Trophoblast cell (in vitro differentiated cells and primary cell): ENCODE measurements at regions not wholly inside any gene's neighbourhood (a gene's known extent, or its start where the extent isn't known, plus 50 kb on each side); places are given as distances from the start of the nearest gene placed in this dataset.

Experiments used
- DNase-seq, 2 donors: peaks; one replicate each; pipeline ENCODE4 v3.0.0-alpha.2; 2016
- H2AFZ ChIP-seq: 2 replicates; pipeline ENCODE4 v1.6.1; 2013; ENCODE audit warnings: low read length, moderate library complexity, mild to moderate bottlenecking; ENCODE audit not compliant: insufficient read depth, poor library complexity
- H2AK5ac ChIP-seq: 2 replicates; pipeline ENCODE4 v1.6.1; 2013; ENCODE audit warnings: mild to moderate bottlenecking, low read length
- H2BK120ac ChIP-seq: 2 replicates; pipeline ENCODE4 v1.6.1; 2013; ENCODE audit warnings: low read length, mild to moderate bottlenecking, moderate library complexity; ENCODE audit not compliant: insufficient read depth, poor library complexity
- H2BK12ac ChIP-seq: 2 replicates; pipeline ENCODE4 v1.6.1; 2013; ENCODE audit warnings: mild to moderate bottlenecking, low read length, moderate library complexity
- H2BK5ac ChIP-seq: 2 replicates; pipeline ENCODE4 v1.6.1; 2013; ENCODE audit warnings: low read length, low read depth, moderate library complexity, mild to moderate bottlenecking; ENCODE audit not compliant: poor library complexity
- H3K14ac ChIP-seq: 2 replicates; pipeline ENCODE4 v1.6.1; 2013; ENCODE audit warnings: mild to moderate bottlenecking, low read length
- H3K18ac ChIP-seq: 2 replicates; pipeline ENCODE4 v1.6.1; 2013; ENCODE audit warnings: mild to moderate bottlenecking, low read length
- H3K23ac ChIP-seq: 2 replicates; pipeline ENCODE4 v1.6.1; 2013; ENCODE audit warnings: low read length
- H3K27ac ChIP-seq: 2 replicates; pipeline ENCODE4 v1.5.1; 2013; ENCODE audit warnings: low read depth, mild to moderate bottlenecking, inconsistent platforms, low read length, moderate library complexity
- H3K27me3 ChIP-seq: 2 replicates; pipeline ENCODE4 v1.6.1; 2013; ENCODE audit warnings: inconsistent platforms, mild to moderate bottlenecking, low read length, moderate library complexity; ENCODE audit not compliant: insufficient read depth
- H3K36me3 ChIP-seq, 2 experiments: 1 replicate in 1 of 2; 2 replicates in 1 of 2; pipeline ENCODE4 v1.6.1; 2013; ENCODE audit warnings: low read length in 2 of 2, mild to moderate bottlenecking in 2 of 2, moderate library complexity in 1 of 2; ENCODE audit not compliant: insufficient read depth in 2 of 2, control insufficient read depth in 1 of 2
- H3K4ac ChIP-seq: 2 replicates; pipeline ENCODE4 v1.6.1; 2013; ENCODE audit warnings: low read depth, mild to moderate bottlenecking, low read length, moderate library complexity
- H3K4me1 ChIP-seq, 2 experiments: 1 replicate in 1 of 2; 2 replicates in 1 of 2; pipeline ENCODE4 v1.6.1; 2013; ENCODE audit warnings: low read length in 2 of 2, mild to moderate bottlenecking in 2 of 2, moderate library complexity in 1 of 2; ENCODE audit not compliant: insufficient read depth in 2 of 2, control insufficient read depth in 1 of 2
- H3K4me2 ChIP-seq: 2 replicates; pipeline ENCODE4 v1.6.1; 2013; ENCODE audit warnings: inconsistent platforms, mild to moderate bottlenecking, low read length, moderate library complexity
- H3K4me3 ChIP-seq: 2 replicates; pipeline ENCODE4 v1.5.1; 2013; ENCODE audit warnings: mild to moderate bottlenecking, low read depth, low read length, inconsistent platforms
- H3K79me1 ChIP-seq: one replicate; pipeline ENCODE4 v1.6.1; 2013; ENCODE audit warnings: low read length
- H3K79me2 ChIP-seq: 2 replicates; pipeline ENCODE4 v1.6.1; 2013; ENCODE audit warnings: low read length, mild to moderate bottlenecking; ENCODE audit not compliant: control insufficient read depth, insufficient read depth, poor library complexity
- H3K9ac ChIP-seq: 2 replicates; pipeline ENCODE4 v1.6.1; 2013; ENCODE audit warnings: mild to moderate bottlenecking, low read length
- H3K9me3 ChIP-seq: 2 replicates; pipeline ENCODE4 v1.6.1; 2013; ENCODE audit warnings: low read depth, mild to moderate bottlenecking, control low read depth, inconsistent platforms, low read length; ENCODE audit not compliant: insufficient read depth
- H4K12ac ChIP-seq: 2 replicates; pipeline ENCODE4 v1.6.1; 2013; ENCODE audit warnings: low read depth, mild to moderate bottlenecking, low read length, moderate library complexity
- H4K8ac ChIP-seq: 2 replicates; pipeline ENCODE4 v1.6.1; 2013; ENCODE audit warnings: low read depth, mild to moderate bottlenecking, low read length, moderate library complexity
- H4K91ac ChIP-seq: one replicate; pipeline ENCODE4 v1.6.1; 2013; ENCODE audit warnings: low read depth, mild to moderate bottlenecking, low read length, moderate library complexity
- WGBS: extraction: QIAGEN DNeasy Blood & Tissue Kit; methylation state at CpG from one replicate; pipeline ENCODE4 v1.1.7; 2013; ENCODE audit warnings: missing lambda C conversion rate; ENCODE audit not compliant: insufficient read length, insufficient coverage; ENCODE audit errors: extremely low coverage; 5-methylcytosine and 5-hydroxymethylcytosine counted together

GRCh38 chr10:109529258-109529657, 394.1 kb downstream of the XPNPEP1 start:
- no peak overlapping the region for H4K91ac ChIP-seq
- no peak overlapping the region for H2BK5ac ChIP-seq
- H3K9me3 ChIP-seq: peaks cover 4% of the 10 kb centered on the region
- no peaks in the 10 kb centered on the region for H3K4me1 ChIP-seq
- no peak overlapping the region for H3K23ac ChIP-seq
- H3K18ac ChIP-seq: no peak overlapping the region
- H3K27ac ChIP-seq: no peak overlapping the region
- H2AFZ ChIP-seq: no peak overlapping the region
- no peaks in the 10 kb centered on the region for H3K79me2 ChIP-seq
- no peak overlapping the region for H2BK120ac ChIP-seq
- no peak overlapping the region for H3K4me2 ChIP-seq
- no peak for DNase-seq
- H3K4ac ChIP-seq: no peak overlapping the region
- H3K14ac ChIP-seq: no peak overlapping the region
- H3K9ac ChIP-seq: no peak overlapping the region
- H4K8ac ChIP-seq: no peak overlapping the region
- no peak overlapping the region for H2AK5ac ChIP-seq
- no peaks in the 10 kb centered on the region for H3K79me1 ChIP-seq
- H2BK12ac ChIP-seq: no peak overlapping the region
- H3K4me3 ChIP-seq: no peak overlapping the region
- H3K27me3 ChIP-seq: no peaks in the 10 kb centered on the region
- H3K36me3 ChIP-seq: no peaks in the 10 kb centered on the region
- H4K12ac ChIP-seq: no peak overlapping the region

- Histone ChIP-seq H2AK5ac (no peak overlapping the region), H3K18ac (no peak overlapping the region), H3K27ac (no peak overlapping the region), H2BK120ac (no peak overlapping the region), H3K79me1 (no peaks in the 10 kb centered on the region), H4K12ac (no peak overlapping the region), H3K4me1 (no peaks in the 10 kb centered on the region), H3K9me3 (no peaks in the 10 kb centered on the region), H4K91ac (no peak overlapping the region), H3K36me3 (no peaks in the 10 kb centered on the region), H3K14ac (no peak overlapping the region), H3K4me3 (no peak overlapping the region), H2BK12ac (no peak overlapping the region), H2BK5ac (no peak overlapping the region), H4K8ac (no peak overlapping the region), H3K4me2 (no peak overlapping the region), H3K9ac (no peak overlapping the region), H3K79me2 (no peaks in the 10 kb centered on the region), H3K27me3 (no peaks in the 10 kb centered on the region), H3K4ac (no peak overlapping the region), H2AFZ (no peak overlapping the region), H3K23ac (no peak overlapping the region)
- no peak for DNase-seq
- WGBS: no CpG with 5 or more reads among the region's 4 CpGs
Observed at GRCh38 chr10:109517748-109518147, 405.6 kb downstream of the XPNPEP1 start.

- Histone ChIP-seq H2BK120ac (no peak overlapping the region), H3K23ac (no peak overlapping the region), H3K14ac (no peak overlapping the region), H3K4me1 (no peaks in the 10 kb centered on the region), H4K12ac (no peak overlapping the region), H2BK12ac (no peak overlapping the region), H3K36me3 (no peaks in the 10 kb centered on the region), H3K27ac (no peak overlapping the region), H3K9ac (no peak overlapping the region), H3K4me3 (no peak overlapping the region), H3K4me2 (no peak overlapping the region), H4K91ac (no peak overlapping the region), H2AFZ (no peak overlapping the region), H2BK5ac (no peak overlapping the region), H3K79me2 (no peaks in the 10 kb centered on the region), H4K8ac (no peak overlapping the region), H3K18ac (no peak overlapping the region), H3K27me3 (no peaks in the 10 kb centered on the region), H3K4ac (no peak overlapping the region), H3K9me3 (no peaks in the 10 kb centered on the region), H3K79me1 (no peaks in the 10 kb centered on the region), H2AK5ac (no peak overlapping the region)
- WGBS: no CpG with 5 or more reads among the region's 1 CpG
- DNase-seq: no peak
Observed at GRCh38 chr10:109504401-109504800, 418.9 kb downstream of the XPNPEP1 start.

- Histone ChIP-seq H4K12ac (no peak overlapping the region), H3K23ac (no peak overlapping the region), H2BK120ac (no peak overlapping the region), H2AFZ (no peak overlapping the region), H3K79me2 (no peaks in the 10 kb centered on the region), H4K8ac (no peak overlapping the region), H3K36me3 (no peaks in the 10 kb centered on the region), H3K27me3 (no peaks in the 10 kb centered on the region), H3K9ac (no peak overlapping the region), H4K91ac (no peak overlapping the region), H3K14ac (no peak overlapping the region), H3K4me1 (no peaks in the 10 kb centered on the region), H3K79me1 (no peaks in the 10 kb centered on the region), H3K4me3 (no peak overlapping the region), H2AK5ac (no peak overlapping the region), H3K4me2 (no peak overlapping the region), H2BK12ac (no peak overlapping the region), H3K18ac (no peak overlapping the region), H2BK5ac (no peak overlapping the region), H3K27ac (no peak overlapping the region), H3K4ac (no peak overlapping the region), H3K9me3 (no peaks in the 10 kb centered on the region)
- no CpG with 5 or more reads among the region's 4 CpGs for WGBS
- DNase-seq: no peak
Observed at GRCh38 chr10:109487691-109488090, 435.6 kb downstream of the XPNPEP1 start.

- Histone ChIP-seq H3K18ac (no peak overlapping the region), H2BK12ac (no peak overlapping the region), H3K4ac (no peak overlapping the region), H3K79me1 (no peaks in the 10 kb centered on the region), H4K8ac (no peak overlapping the region), H2AK5ac (no peak overlapping the region), H3K27me3 (no peaks in the 10 kb centered on the region), H3K14ac (no peak overlapping the region), H2BK120ac (no peak overlapping the region), H2AFZ (no peak overlapping the region), H3K4me3 (no peak overlapping the region), H3K4me1 (no peaks in the 10 kb centered on the region), H4K12ac (no peak overlapping the region), H3K9me3 (no peaks in the 10 kb centered on the region), H3K9ac (no peak overlapping the region), H3K79me2 (no peaks in the 10 kb centered on the region), H3K4me2 (no peak overlapping the region), H4K91ac (no peak overlapping the region), H3K27ac (no peak overlapping the region), H3K23ac (no peak overlapping the region), H3K36me3 (no peaks in the 10 kb centered on the region), H2BK5ac (no peak overlapping the region)
- no peak for DNase-seq
Observed at GRCh38 chr10:109480836-109481235, 442.5 kb downstream of the XPNPEP1 start.
